Mucosa of rectum (tissue), 2 donors: ENCODE measurements at regions not wholly inside any gene's neighbourhood (a gene's known extent, or its start where the extent isn't known, plus 50 kb on each side); places are given as distances from the start of the nearest gene placed in this dataset.

Experiments
- H3K27ac ChIP-seq, 2 donors: one replicate each; pipeline ENCODE4 v1.7.0; 2013; ENCODE audit warnings: inconsistent platforms in 2 of 2, low read depth in 2 of 2, low read length in 2 of 2
- H3K27me3 ChIP-seq, 2 donors: one replicate each; pipeline ENCODE4 v1.7.0; 2013; ENCODE audit warnings: low read length in 2 of 2; ENCODE audit not compliant: control insufficient read depth in 2 of 2, insufficient read depth in 2 of 2
- H3K36me3 ChIP-seq, 2 donors: one replicate each; pipeline ENCODE4 v1.7.0; 2013; ENCODE audit warnings: low read length in 2 of 2; ENCODE audit not compliant: control insufficient read depth in 2 of 2, insufficient read depth in 2 of 2
- H3K4me1 ChIP-seq, 2 donors: one replicate each; pipeline ENCODE4 v1.7.0; 2013; ENCODE audit warnings: low read length in 2 of 2, mild to moderate bottlenecking in 1 of 2; ENCODE audit not compliant: control insufficient read depth in 2 of 2, insufficient read depth in 2 of 2
- H3K4me3 ChIP-seq, 2 donors: one replicate each; pipeline ENCODE4 v1.7.0; 2013; ENCODE audit warnings: low read length in 2 of 2
- H3K9ac ChIP-seq, 2 donors: one replicate each; pipeline ENCODE4 v1.7.0; 2013; ENCODE audit warnings: low read length in 2 of 2, low read depth in 1 of 2, mild to moderate bottlenecking in 1 of 2
- H3K9me3 ChIP-seq, 2 donors: one replicate each; pipeline ENCODE4 v1.7.0; 2013; ENCODE audit warnings: low read length in 2 of 2; ENCODE audit not compliant: control insufficient read depth in 2 of 2
- donor health status: healthy.
- donor health status: Normal muscosa, but diverticular disease.

GRCh38 chr2:226139759-226140158 lies 659.9 kb downstream of the IRS1 start:
- Histone ChIP-seq H3K9ac (no peak overlapping the region), H3K36me3 (no peaks in the 10 kb centered on the region), H3K4me3 (no peak overlapping the region), H3K27me3 (no peaks in the 10 kb centered on the region), H3K27ac (no peak overlapping the region), H3K9me3 (no peaks in the 10 kb centered on the region), H3K4me1 (no peaks in the 10 kb centered on the region)

- no peaks in the 10 kb centered on the region for H3K36me3 ChIP-seq
- H3K27me3 ChIP-seq: no peaks in the 10 kb centered on the region
- no peaks in the 10 kb centered on the region for H3K4me1 ChIP-seq
- no peak overlapping the region for H3K27ac ChIP-seq
- H3K4me3 ChIP-seq: no peak overlapping the region
- no peaks in the 10 kb centered on the region for H3K9me3 ChIP-seq
- no peak overlapping the region for H3K9ac ChIP-seq
Observed at GRCh38 chr2:226137201-226137811, 662.3 kb downstream of the IRS1 start.

- no peak overlapping the region for H3K9ac ChIP-seq
- no peak overlapping the region for H3K4me3 ChIP-seq
- no peaks in the 10 kb centered on the region for H3K9me3 ChIP-seq
- no peaks in the 10 kb centered on the region for H3K27me3 ChIP-seq
- H3K36me3 ChIP-seq: no peaks in the 10 kb centered on the region
- no peaks in the 10 kb centered on the region for H3K4me1 ChIP-seq
- H3K27ac ChIP-seq: no peak overlapping the region
Observed at GRCh38 chr2:226136739-226137138, 662.9 kb downstream of the IRS1 start.

- H3K9me3 ChIP-seq: no peaks in the 10 kb centered on the region
- H3K36me3 ChIP-seq: no peaks in the 10 kb centered on the region
- H3K27me3 ChIP-seq: no peaks in the 10 kb centered on the region
- H3K27ac ChIP-seq: no peak overlapping the region
- H3K9ac ChIP-seq: no peak overlapping the region
- no peak overlapping the region for H3K4me3 ChIP-seq
- H3K4me1 ChIP-seq: no peaks in the 10 kb centered on the region
Observed at GRCh38 chr2:226135861-226136548, 663.6 kb downstream of the IRS1 start.

- Histone ChIP-seq H3K27ac (no peak overlapping the region), H3K36me3 (no peaks in the 10 kb centered on the region), H3K4me1 (no peaks in the 10 kb centered on the region), H3K9me3 (no peaks in the 10 kb centered on the region), H3K4me3 (no peak overlapping the region), H3K9ac (no peak overlapping the region), H3K27me3 (no peaks in the 10 kb centered on the region)
Observed at GRCh38 chr2:226132323-226133215, 667.1 kb downstream of the IRS1 start.

GRCh38 chr2:226131299-226131784 lies 668.3 kb downstream of the IRS1 start:
- H3K4me3 ChIP-seq: no peak overlapping the region
- H3K27ac ChIP-seq: no peak overlapping the region
- H3K9ac ChIP-seq: no peak overlapping the region
- no peaks in the 10 kb centered on the region for H3K27me3 ChIP-seq
- H3K4me1 ChIP-seq: no peaks in the 10 kb centered on the region
- no peaks in the 10 kb centered on the region for H3K36me3 ChIP-seq
- no peaks in the 10 kb centered on the region for H3K9me3 ChIP-seq

GRCh38 chr2:226130192-226130591 lies 669.4 kb downstream of the IRS1 start:
- H3K9ac ChIP-seq: no peak overlapping the region
- H3K4me3 ChIP-seq: no peak overlapping the region
- H3K36me3 ChIP-seq: no peaks in the 10 kb centered on the region
- no peaks in the 10 kb centered on the region for H3K27me3 ChIP-seq
- H3K9me3 ChIP-seq: no peaks in the 10 kb centered on the region
- no peaks in the 10 kb centered on the region for H3K4me1 ChIP-seq
- no peak overlapping the region for H3K27ac ChIP-seq

GRCh38 chr2:226127682-226128081 lies 671.9 kb downstream of the IRS1 start:
- no peak overlapping the region for H3K4me3 ChIP-seq
- no peaks in the 10 kb centered on the region for H3K4me1 ChIP-seq
- no peak overlapping the region for H3K27ac ChIP-seq
- no peak overlapping the region for H3K9ac ChIP-seq
- H3K9me3 ChIP-seq: no peaks in the 10 kb centered on the region
- no peaks in the 10 kb centered on the region for H3K36me3 ChIP-seq
- H3K27me3 ChIP-seq: no peaks in the 10 kb centered on the region

GRCh38 chr2:226126104-226126503 lies 673.5 kb downstream of the IRS1 start:
- no peak overlapping the region for H3K4me3 ChIP-seq

More at GRCh38 chr2:226126104-226126503, 673.5 kb downstream of the IRS1 start:
- Histone ChIP-seq H3K27me3 (no peaks in the 10 kb centered on the region), H3K27ac (no peak overlapping the region), H3K9me3 (no peaks in the 10 kb centered on the region), H3K4me1 (no peaks in the 10 kb centered on the region), H3K36me3 (no peaks in the 10 kb centered on the region), H3K9ac (no peak overlapping the region)
